Activated CD8-positive, alpha-beta memory T cell treated with anti-CD3 and anti-CD28 coated beads, Interleukin-2, amount 50 U/mL, for 48 hours (primary cell): ENCODE measurements at regions not wholly inside any gene's neighbourhood (a gene's known extent, or its start where the extent isn't known, plus 50 kb on each side); places are given as distances from the start of the nearest gene placed in this dataset.
"Not testable (repeated sequence)": the region's sequence is repeated elsewhere in the genome, so short reads cannot be mapped to it uniquely, and the experiment has no call there.

Experiments
- DNase-seq: peaks from one replicate; pipeline ENCODE4 v3.0.0-alpha.2; 2020

- DNase-seq = no peak
Measured at GRCh38 chr12:66733321-66733720, 54.4 kb upstream of the GRIP1 start.

- no peak for DNase-seq
Measured at GRCh38 chr12:66733839-66734238, 55.0 kb upstream of the GRIP1 start.

GRCh38 chr12:66735275-66735674, 56.4 kb upstream of the GRIP1 start:
- DNase-seq = no peak

GRCh38 chr12:66736931-66737330, 58.1 kb upstream of the GRIP1 start:
- DNase-seq = no peak

- no peak for DNase-seq
Measured at GRCh38 chr12:66739266-66739665, 60.4 kb upstream of the GRIP1 start.

- no peak for DNase-seq
Measured at GRCh38 chr12:66739940-66740651, 61.2 kb upstream of the GRIP1 start.

- DNase-seq = no peak
Measured at GRCh38 chr12:66740732-66741131, 61.9 kb upstream of the GRIP1 start.

- no peak for DNase-seq
Measured at GRCh38 chr12:66741919-66742318, 63.0 kb upstream of the GRIP1 start.

GRCh38 chr12:66742508-66743367, 63.9 kb upstream of the GRIP1 start:
- no peak for DNase-seq

GRCh38 chr12:66744461-66744860, 65.6 kb upstream of the GRIP1 start:
- no peak for DNase-seq

- DNase-seq = no peak
Measured at GRCh38 chr12:66744956-66745383, 66.1 kb upstream of the GRIP1 start.

GRCh38 chr12:66746489-66747201, 67.8 kb upstream of the GRIP1 start:
- no peak for DNase-seq

GRCh38 chr12:66751432-66752113, 72.7 kb upstream of the GRIP1 start:
- DNase-seq = no peak

- DNase-seq = no peak
Measured at GRCh38 chr12:66753810-66754209, 74.9 kb upstream of the GRIP1 start.

GRCh38 chr12:66755727-66756395, 77.0 kb upstream of the GRIP1 start:
- DNase-seq = no peak

GRCh38 chr12:66756631-66757030, 77.8 kb upstream of the GRIP1 start:
- DNase-seq = no peak

- not testable (repeated sequence) for DNase-seq
Measured at GRCh38 chr12:66760122-66760521, 81.2 kb upstream of the GRIP1 start.

- DNase-seq = no peak
Measured at GRCh38 chr12:66763467-66763866, 84.6 kb upstream of the GRIP1 start.

- DNase-seq = no peak
Measured at GRCh38 chr12:66765204-66765603, 86.3 kb upstream of the GRIP1 start.

GRCh38 chr12:66767536-66767935, 88.7 kb upstream of the GRIP1 start:
- DNase-seq = no peak

GRCh38 chr12:66768293-66768692, 89.4 kb upstream of the GRIP1 start:
- no peak for DNase-seq

- DNase-seq = no peak
Measured at GRCh38 chr12:66774929-66775328, 96.1 kb upstream of the GRIP1 start.
